BE2C (cell line): ENCODE measurements at regions not wholly inside any gene's neighbourhood (a gene's known extent, or its start where the extent isn't known, plus 50 kb on each side); places are given as distances from the start of the nearest gene placed in this dataset.

Source experiments
- DNase-seq: peaks from one replicate; pipeline ENCODE4 v3.0.0-alpha.2; 2020
- H3K27me3 ChIP-seq: fragments of 250-450 bp; sonication (Bioruptor Pico); 2 replicates; pipeline ENCODE4 v1.5.1; 2020; ENCODE audit warnings: mild to moderate bottlenecking
- H3K36me3 ChIP-seq: fragments of 250-450 bp; sonication (Bioruptor Pico); 2 replicates; pipeline ENCODE4 v1.5.1; 2020; ENCODE audit warnings: mild to moderate bottlenecking
- H3K4me1 ChIP-seq: fragments of 250-450 bp; sonication (Bioruptor Pico); 2 replicates; pipeline ENCODE4 v1.5.1; 2020
- H3K4me3 ChIP-seq: 2 replicates; pipeline ENCODE4 v1.5.1; 2011; ENCODE audit warnings: low read depth, low read length
- H3K9me3 ChIP-seq: fragments of 250-450 bp; sonication (Bioruptor Pico); 2 replicates; pipeline ENCODE4 v1.5.1; 2020
- TF ChIP-seq, protein P1 (sequence below): IDR thresholded peaks from 2 replicates; pipeline ENCODE4 v1.5.1; 2012; ENCODE audit warnings: mild to moderate bottlenecking, low read depth, low read length

GRCh38 chr14:48900565-48900964 is 685.6 kb downstream of the RPS29 start:
- Histone ChIP-seq H3K27me3 (no peaks in the 10 kb centered on the region), H3K36me3 (no peaks in the 10 kb centered on the region), H3K4me1 (no peaks in the 10 kb centered on the region), H3K9me3 (no peaks in the 10 kb centered on the region), H3K4me3 (no peak overlapping the region)
- no peak for DNase-seq
- TF ChIP-seq, protein P1, sequence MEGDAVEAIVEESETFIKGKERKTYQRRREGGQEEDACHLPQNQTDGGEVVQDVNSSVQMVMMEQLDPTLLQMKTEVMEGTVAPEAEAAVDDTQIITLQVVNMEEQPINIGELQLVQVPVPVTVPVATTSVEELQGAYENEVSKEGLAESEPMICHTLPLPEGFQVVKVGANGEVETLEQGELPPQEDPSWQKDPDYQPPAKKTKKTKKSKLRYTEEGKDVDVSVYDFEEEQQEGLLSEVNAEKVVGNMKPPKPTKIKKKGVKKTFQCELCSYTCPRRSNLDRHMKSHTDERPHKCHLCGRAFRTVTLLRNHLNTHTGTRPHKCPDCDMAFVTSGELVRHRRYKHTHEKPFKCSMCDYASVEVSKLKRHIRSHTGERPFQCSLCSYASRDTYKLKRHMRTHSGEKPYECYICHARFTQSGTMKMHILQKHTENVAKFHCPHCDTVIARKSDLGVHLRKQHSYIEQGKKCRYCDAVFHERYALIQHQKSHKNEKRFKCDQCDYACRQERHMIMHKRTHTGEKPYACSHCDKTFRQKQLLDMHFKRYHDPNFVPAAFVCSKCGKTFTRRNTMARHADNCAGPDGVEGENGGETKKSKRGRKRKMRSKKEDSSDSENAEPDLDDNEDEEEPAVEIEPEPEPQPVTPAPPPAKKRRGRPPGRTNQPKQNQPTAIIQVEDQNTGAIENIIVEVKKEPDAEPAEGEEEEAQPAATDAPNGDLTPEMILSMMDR = no peak

DNA sequence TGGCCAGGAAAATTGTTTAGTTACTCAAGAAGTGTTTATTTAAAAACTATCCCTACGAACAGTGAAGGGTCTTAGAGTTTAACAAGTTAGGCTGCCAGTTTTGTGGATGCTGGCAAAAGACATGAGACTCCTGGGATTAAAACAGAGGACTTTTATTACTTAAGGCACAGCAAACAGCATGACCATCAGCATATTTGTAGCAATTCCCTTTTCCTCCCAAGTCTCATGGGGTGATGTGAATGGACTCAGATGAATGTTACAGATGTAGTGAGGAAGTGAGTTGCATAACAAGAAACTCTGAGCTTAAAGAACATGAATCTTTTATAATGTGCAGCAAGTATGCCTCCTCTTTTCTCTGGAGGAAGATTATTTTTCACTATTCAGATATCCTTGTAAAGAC is 695.8 kb downstream of the RPS29 start:
- no peaks in the 10 kb centered on the region for H3K36me3 ChIP-seq
- H3K4me1 ChIP-seq = no peaks in the 10 kb centered on the region
- no peaks in the 10 kb centered on the region for H3K9me3 ChIP-seq
- DNase-seq = no peak
- TF ChIP-seq, protein P1 = no peak
- no peak overlapping the region for H3K4me3 ChIP-seq
- no peaks in the 10 kb centered on the region for H3K27me3 ChIP-seq

DNA sequence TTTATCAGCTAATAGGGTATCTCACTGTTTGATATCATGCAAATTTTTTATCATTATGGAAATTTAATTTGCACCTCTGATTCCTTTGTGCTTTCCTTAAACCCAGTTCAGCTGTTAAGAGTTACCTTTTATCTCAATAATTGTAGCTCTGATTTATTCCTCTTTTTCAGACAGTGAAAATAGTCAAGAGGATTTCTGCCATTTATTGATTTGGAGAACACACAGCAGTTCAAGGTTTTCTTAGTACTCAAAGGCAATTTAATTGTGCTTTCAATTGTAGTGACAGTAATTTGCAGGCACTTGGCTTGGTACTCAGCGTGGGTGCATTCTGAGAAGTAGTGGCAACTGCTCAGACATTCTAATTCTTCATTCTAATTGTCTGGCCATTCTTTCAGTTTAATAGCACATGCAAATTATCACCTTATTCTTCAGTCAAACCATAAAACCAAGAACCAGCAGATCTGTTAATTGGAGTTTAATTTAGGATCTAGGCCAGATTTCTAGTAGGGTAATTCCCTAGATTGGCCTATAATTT is 709.3 kb downstream of the RPS29 start:
- no peaks in the 10 kb centered on the region for H3K4me1 ChIP-seq
- no peak for DNase-seq

DNA sequence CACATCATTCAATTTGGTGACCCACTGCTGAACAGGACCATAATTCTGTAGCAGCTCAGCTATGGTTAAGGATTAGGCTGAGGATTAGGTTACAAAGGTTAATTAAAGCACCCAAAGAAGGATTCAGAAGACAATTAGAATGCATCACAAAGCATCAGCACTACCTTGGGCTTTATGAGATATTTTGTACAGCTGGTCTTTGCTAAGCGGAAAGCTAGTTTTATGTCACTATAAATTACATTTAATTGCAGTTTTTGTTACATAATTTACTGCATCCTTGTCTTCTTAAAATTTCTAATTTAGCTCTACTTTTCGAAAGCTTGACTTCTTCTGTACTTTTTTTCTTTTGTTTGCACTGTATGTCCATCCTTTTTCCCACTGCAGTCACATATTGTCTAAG is 711.5 kb downstream of the RPS29 start:
- Histone ChIP-seq H3K27me3 (no peaks in the 10 kb centered on the region), H3K4me1 (no peaks in the 10 kb centered on the region), H3K4me3 (no peak overlapping the region), H3K36me3 (no peaks in the 10 kb centered on the region), H3K9me3 (no peaks in the 10 kb centered on the region)
- no peak for DNase-seq
- TF ChIP-seq, protein P1 = no peak

More for the DNA sequence above, 709.3 kb downstream of the RPS29 start:
- TF ChIP-seq, protein P1 = no peak
- Histone ChIP-seq H3K9me3 (no peaks in the 10 kb centered on the region), H3K4me3 (no peak overlapping the region), H3K27me3 (no peaks in the 10 kb centered on the region), H3K36me3 (no peaks in the 10 kb centered on the region)

DNA sequence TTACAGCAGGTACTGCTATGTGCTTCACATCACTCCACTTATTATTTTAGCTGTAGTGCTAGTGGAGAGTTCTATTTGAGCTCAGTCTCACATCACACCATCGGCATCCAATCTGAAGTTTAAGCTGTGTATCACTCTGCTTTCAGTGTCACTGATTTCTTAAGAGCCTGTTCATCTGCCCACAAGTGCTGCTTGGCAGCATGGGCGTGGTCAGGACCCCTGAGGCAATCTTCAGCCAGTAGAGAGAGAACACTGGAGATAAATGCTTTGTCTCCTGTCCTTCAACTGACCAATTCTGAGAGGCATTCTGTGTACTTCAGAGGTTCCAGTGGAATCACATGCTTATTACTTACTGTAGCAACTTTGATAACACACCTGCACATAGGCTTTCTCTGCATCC is 728.8 kb downstream of the RPS29 start:
- H3K27me3 ChIP-seq = no peaks in the 10 kb centered on the region
- H3K9me3 ChIP-seq = no peaks in the 10 kb centered on the region
- H3K4me1 ChIP-seq = no peaks in the 10 kb centered on the region
- H3K4me3 ChIP-seq = no peak overlapping the region
- DNase-seq = no peak
- TF ChIP-seq, protein P1 = no peak
- no peaks in the 10 kb centered on the region for H3K36me3 ChIP-seq

DNA sequence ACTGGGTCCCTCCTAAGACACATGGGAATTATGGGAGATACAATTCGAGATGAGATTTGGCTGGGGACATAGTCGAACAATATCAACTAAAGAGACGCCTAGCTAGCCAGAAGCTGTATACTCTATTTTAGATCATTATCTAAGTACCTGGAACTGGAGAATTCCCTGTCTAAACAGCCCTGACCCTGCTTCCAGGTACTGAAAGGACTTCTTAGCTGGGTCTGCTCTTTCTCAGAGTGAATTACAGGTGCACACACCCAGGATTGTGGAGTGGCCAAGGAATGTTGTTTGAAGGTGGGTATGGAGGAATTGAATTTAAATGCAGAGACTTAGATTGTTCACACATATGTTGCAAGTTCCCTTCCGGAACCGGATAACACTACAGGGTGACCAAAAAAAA is 733.0 kb downstream of the RPS29 start:
- Histone ChIP-seq H3K27me3 (no peaks in the 10 kb centered on the region), H3K9me3 (no peaks in the 10 kb centered on the region), H3K4me1 (no peaks in the 10 kb centered on the region), H3K36me3 (no peaks in the 10 kb centered on the region), H3K4me3 (no peak overlapping the region)
- DNase-seq = no peak
- TF ChIP-seq, protein P1 = no peak
